IMR-90 (cell line): ENCODE measurements at regions not wholly inside any gene's neighbourhood (a gene's known extent, or its start where the extent isn't known, plus 50 kb on each side); places are given as distances from the start of the nearest gene placed in this dataset.

Experiments used
- ATAC-seq: fragments of 200-7000 bp; cut with Tn5 transposase; 2 replicates; pipeline ENCODE4 v1.9.1; 2020; ENCODE audit warnings: low read depth, mild to moderate bottlenecking, moderate library complexity
- BruUV-seq: library from RNA; stranded (reverse); fragments of 400-500 nt; replicated peaks from 2 replicates; lab custom pipeline; 2021; lab: Mats Ljungman, UMichigan
- CTCF ChIA-PET: fragments of 300-600 bp; formaldehyde crosslinking; extraction: SDS; loops from one replicate; lab custom pipeline; 2021; ENCODE audit warnings: antibody characterized with exemption; lab: Yijun Ruan, JAX
- POLR2A ChIA-PET: fragments of 300-600 bp; sonication (Branson Sonifier 250); formaldehyde crosslinking; loops from one replicate; lab custom pipeline; 2022; ENCODE audit warnings: antibody characterized with exemption; ENCODE audit not compliant: unreplicated experiment; lab: Charles Lee
- DNase-seq: peaks from one replicate; pipeline ENCODE4 v3.0.0; 2013
- H2AFZ ChIP-seq: replicated peaks from 2 replicates; pipeline ENCODE3; 2013; ENCODE audit warnings: low read length, mild to moderate bottlenecking; ENCODE audit not compliant: poor library complexity
- H2AK5ac ChIP-seq: 2 replicates; pipeline ENCODE4 v1.6.1; 2013; ENCODE audit warnings: low read depth, low read length, inconsistent platforms
- H2AK9ac ChIP-seq: replicated peaks from 2 replicates; pipeline ENCODE3; 2013; ENCODE audit warnings: mild to moderate bottlenecking, low read depth, low read length, moderate library complexity; ENCODE audit not compliant: poor library complexity
- H2BK120ac ChIP-seq: 2 replicates; pipeline ENCODE4 v1.6.1; 2013; ENCODE audit warnings: low read depth, low read length, inconsistent platforms
- H2BK15ac ChIP-seq: 3 replicates; pipeline ENCODE4 v1.6.1; 2013; ENCODE audit warnings: low read depth, low read length, inconsistent platforms
- H2BK20ac ChIP-seq: 2 replicates; pipeline ENCODE4 v1.6.1; 2013; ENCODE audit warnings: low read depth, mild to moderate bottlenecking, inconsistent platforms, low read length, moderate library complexity
- H2BK5ac ChIP-seq: 2 replicates; pipeline ENCODE4 v1.6.1; 2013; ENCODE audit warnings: mild to moderate bottlenecking, low read depth, low read length, inconsistent platforms; ENCODE audit not compliant: poor library complexity, severe bottlenecking
- H3K14ac ChIP-seq: replicated peaks from 2 replicates; pipeline ENCODE4 v1.6.1; 2013; ENCODE audit warnings: low read depth, low read length, inconsistent platforms
- H3K18ac ChIP-seq: 2 replicates; pipeline ENCODE4 v1.6.1; 2013; ENCODE audit warnings: low read depth, low read length, control low read depth
- H3K23ac ChIP-seq: 2 replicates; pipeline ENCODE4 v1.6.1; 2013; ENCODE audit warnings: low read depth, low read length, inconsistent platforms
- H3K27ac ChIP-seq: 2 replicates; pipeline ENCODE4 v1.5.1; 2013; ENCODE audit warnings: mild to moderate bottlenecking, control low read depth, low read length; ENCODE audit not compliant: insufficient read depth
- H3K27me3 ChIP-seq: 2 replicates; pipeline ENCODE4 v1.6.1; 2013; ENCODE audit warnings: low read length; ENCODE audit not compliant: control insufficient read depth, insufficient read depth
- H3K36me3 ChIP-seq: 2 replicates; pipeline ENCODE4 v1.6.1; 2013; ENCODE audit warnings: low read length, mixed read lengths; ENCODE audit not compliant: control insufficient read depth, insufficient read depth
- H3K4ac ChIP-seq: 2 replicates; pipeline ENCODE4 v1.6.1; 2013; ENCODE audit warnings: low read depth, low read length, inconsistent platforms
- H3K4me1 ChIP-seq: 2 replicates; pipeline ENCODE4 v1.6.1; 2013; ENCODE audit warnings: low read length, mixed read lengths; ENCODE audit not compliant: control insufficient read depth, insufficient read depth
- H3K4me2 ChIP-seq: 2 replicates; pipeline ENCODE4 v1.6.1; 2013; ENCODE audit warnings: low read depth, mild to moderate bottlenecking, control low read depth, low read length, moderate library complexity
- H3K4me3 ChIP-seq: 2 replicates; pipeline ENCODE4 v1.5.1; 2013; ENCODE audit warnings: low read depth, mild to moderate bottlenecking, control low read depth, low read length, moderate library complexity; ENCODE audit not compliant: insufficient read depth
- H3K56ac ChIP-seq: 2 replicates; pipeline ENCODE4 v1.6.1; 2013; ENCODE audit warnings: low read length, inconsistent platforms; ENCODE audit not compliant: insufficient read depth; ENCODE audit errors: extremely low read depth
- H3K79me1 ChIP-seq, 2 experiments: 2 replicates each; pipeline ENCODE4 v1.6.1; 2013; ENCODE audit warnings: low read length in 2 of 2, inconsistent platforms in 1 of 2, low read depth in 1 of 2
- H3K9ac ChIP-seq: 2 replicates; pipeline ENCODE4 v1.6.1; 2013; ENCODE audit warnings: low read depth, low read length, control low read depth
- H3K9me1 ChIP-seq: 2 replicates; pipeline ENCODE4 v1.6.1; 2013; ENCODE audit warnings: low read length, inconsistent platforms; ENCODE audit not compliant: insufficient read depth
- H3K9me3 ChIP-seq: 2 replicates; pipeline ENCODE4 v1.6.1; 2013; ENCODE audit warnings: low read length; ENCODE audit not compliant: control insufficient read depth, insufficient read depth
- H4K20me1 ChIP-seq: 2 replicates; pipeline ENCODE4 v1.6.1; 2013; ENCODE audit warnings: low read length, inconsistent platforms; ENCODE audit not compliant: insufficient read depth
- H4K5ac ChIP-seq: 2 replicates; pipeline ENCODE4 v1.6.1; 2013; ENCODE audit warnings: mild to moderate bottlenecking, low read depth, low read length, control low read depth
- H4K8ac ChIP-seq, 2 experiments: 2 replicates each; pipeline ENCODE4 v1.6.1; 2013; ENCODE audit warnings: low read depth in 2 of 2, low read length in 2 of 2, control low read depth in 1 of 2, inconsistent platforms in 1 of 2
- H4K91ac ChIP-seq: 2 replicates; pipeline ENCODE4 v1.6.1; 2013; ENCODE audit warnings: low read depth, low read length, inconsistent platforms; ENCODE audit not compliant: insufficient read depth
- BHLHE40 ChIP-seq: fragments of 150-350 bp; IDR thresholded peaks from 2 replicates; pipeline ENCODE4 v1.6.1; 2016; ENCODE audit warnings: mild to moderate bottlenecking, low read depth, low read length
- CEBPB ChIP-seq: IDR thresholded peaks from 2 replicates; pipeline ENCODE4 v1.6.1; 2012; ENCODE audit warnings: low read depth, low read length, improper control_type of control experiment
- CHD1 ChIP-seq: IDR thresholded peaks from 2 replicates; pipeline ENCODE4 v1.6.1; 2012; ENCODE audit warnings: low read depth, low read length, improper control_type of control experiment
- CTCF ChIP-seq: conservative IDR thresholded peaks from 2 replicates; pipeline ENCODE4 v1.5.1; 2012; ENCODE audit warnings: mild to moderate bottlenecking, low read depth, low read length, improper control_type of control experiment
- ELK1 ChIP-seq: fragments of 150-350 bp; IDR thresholded peaks from 2 replicates; pipeline ENCODE4 v1.6.1; 2016; ENCODE audit warnings: low read depth, mild to moderate bottlenecking, low read length, moderate library complexity, borderline replicate concordance
- FOS ChIP-seq: fragments of 150-350 bp; IDR thresholded peaks from 2 replicates; pipeline ENCODE4 v1.6.1; 2016; ENCODE audit warnings: low read depth, low read length
- MAZ ChIP-seq: IDR thresholded peaks from 2 replicates; pipeline ENCODE4 v1.6.1; 2012; ENCODE audit warnings: low read depth, mild to moderate bottlenecking, low read length, improper control_type of control experiment, moderate library complexity, borderline replicate concordance
- MXI1 ChIP-seq: IDR thresholded peaks from 2 replicates; pipeline ENCODE4 v1.6.1; 2012; ENCODE audit warnings: low read depth, mild to moderate bottlenecking, low read length, moderate library complexity, borderline replicate concordance
- NFE2L2 ChIP-seq: fragments of 150-350 bp; IDR thresholded peaks from 2 replicates; pipeline ENCODE4 v1.6.1; 2016; ENCODE audit warnings: low read depth, mild to moderate bottlenecking, low read length
- POLR2A ChIP-seq: IDR thresholded peaks from 2 replicates; pipeline ENCODE4 v1.6.1; 2012; ENCODE audit warnings: mild to moderate bottlenecking, low read depth, low read length
- RAD21 ChIP-seq: IDR thresholded peaks from 2 replicates; pipeline ENCODE4 v1.6.1; 2012; ENCODE audit warnings: low read length, improper control_type of control experiment
- RCOR1 ChIP-seq: IDR thresholded peaks from 2 replicates; pipeline ENCODE4 v1.6.1; 2012; ENCODE audit warnings: mild to moderate bottlenecking, low read length, improper control_type of control experiment; ENCODE audit not compliant: insufficient replicate concordance
- RFX5 ChIP-seq: IDR thresholded peaks from 2 replicates; pipeline ENCODE4 v1.8.0; 2012; ENCODE audit warnings: low read depth, mild to moderate bottlenecking, low read length, moderate library complexity
- SMC3 ChIP-seq: fragments of 150-350 bp; IDR thresholded peaks from 2 replicates; pipeline ENCODE4 v1.6.1; 2016; ENCODE audit warnings: low read depth, mild to moderate bottlenecking, antibody characterized with exemption, low read length, moderate library complexity
- WGBS, 2 experiments: methylation state at CpG; one replicate each; pipeline versions ENCODE4 v1.1.5 to v1.1.7; 2013; ENCODE audit warnings: missing lambda C conversion rate in 2 of 2; ENCODE audit not compliant: insufficient read length in 1 of 2; ENCODE audit errors: extremely low coverage in 2 of 2; 5-methylcytosine and 5-hydroxymethylcytosine counted together
- dilution Hi-C: fragments of 300-500 bp; cut with HindIII; formaldehyde crosslinking; loops from one replicate; pipeline ENCODE4 v1.14.3; 2018; ENCODE audit warnings: low sequenced_read_pairs; ENCODE audit not compliant: unreplicated experiment
- in situ Hi-C: fragments of 300-500 bp; cut with MboI; formaldehyde crosslinking; loops from 3 replicates; pipeline ENCODE4 v1.14.3; 2019; ENCODE audit warnings: low sequenced_read_pairs, inconsistent platforms, mixed read lengths
- intact Hi-C: fragments of 100-400 bp; cut with micrococcal nuclease; formaldehyde crosslinking; loops from 2 replicates; pipeline ENCODE4 v1.10.0; 2022
- TF ChIP-seq, protein P1 (sequence below): fragments of 150-350 bp; IDR thresholded peaks from 2 replicates; pipeline ENCODE4 v1.6.1; 2017; ENCODE audit warnings: mild to moderate bottlenecking, antibody characterized with exemption, low read length, low read depth

- no peaks in the 10 kb centered on the region for H3K27me3 ChIP-seq
- no peak overlapping the region for H3K4me2 ChIP-seq
- no peaks in the 10 kb centered on the region for H3K9me1 ChIP-seq
- H4K91ac ChIP-seq: no peak overlapping the region
- no peak overlapping the region for H3K18ac ChIP-seq
- no peak overlapping the region for H4K8ac ChIP-seq
- H2BK5ac ChIP-seq: no peak overlapping the region
- CTCF ChIA-PET: no interaction called here
- no peaks in the 10 kb centered on the region for H3K36me3 ChIP-seq
- DNase-seq (peak; percentile 12), ATAC-seq (no peak)
- WGBS, 2 experiments: no CpG with 5 or more reads among the region's 3 CpGs
- dilution Hi-C loops (no loop called here), in situ Hi-C loops (no loop called here), intact Hi-C loops (no loop called here)
- H2BK15ac ChIP-seq: no peak overlapping the region
- no peak overlapping the region for H3K27ac ChIP-seq
- H3K4ac ChIP-seq: no peak overlapping the region
- no peak overlapping the region for H3K14ac ChIP-seq
- no peak overlapping the region for H3K4me3 ChIP-seq
- no peak overlapping the region for H3K56ac ChIP-seq
- no peaks in the 10 kb centered on the region for H3K79me1 ChIP-seq
- H3K4me1 ChIP-seq: no peaks in the 10 kb centered on the region
- H2AK9ac ChIP-seq: no peak overlapping the region
- H2BK120ac ChIP-seq: no peak overlapping the region
- no peak overlapping the region for H2AFZ ChIP-seq
- no peaks in the 10 kb centered on the region for H3K9me3 ChIP-seq
- TF ChIP-seq, protein P1, sequence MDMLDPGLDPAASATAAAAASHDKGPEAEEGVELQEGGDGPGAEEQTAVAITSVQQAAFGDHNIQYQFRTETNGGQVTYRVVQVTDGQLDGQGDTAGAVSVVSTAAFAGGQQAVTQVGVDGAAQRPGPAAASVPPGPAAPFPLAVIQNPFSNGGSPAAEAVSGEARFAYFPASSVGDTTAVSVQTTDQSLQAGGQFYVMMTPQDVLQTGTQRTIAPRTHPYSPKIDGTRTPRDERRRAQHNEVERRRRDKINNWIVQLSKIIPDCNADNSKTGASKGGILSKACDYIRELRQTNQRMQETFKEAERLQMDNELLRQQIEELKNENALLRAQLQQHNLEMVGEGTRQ: no peak
- TF ChIP-seq RFX5: no peak
- TF ChIP-seq POLR2A: no peak
- no peak for TF ChIP-seq RAD21
- no peak for TF ChIP-seq MAZ
- TF ChIP-seq CTCF: no peak
- TF ChIP-seq CEBPB: no peak
- TF ChIP-seq BHLHE40: no peak
- TF ChIP-seq MXI1: no peak
- no peak for TF ChIP-seq CHD1
- no peak for TF ChIP-seq FOS
- no peak for TF ChIP-seq ELK1
- TF ChIP-seq RCOR1: no peak
- no peak for TF ChIP-seq SMC3
- TF ChIP-seq NFE2L2: no peak
- no peak overlapping the region for H4K5ac ChIP-seq
- POLR2A ChIA-PET: no interaction called here
- no TSS peak for BruUV-seq
- H3K23ac ChIP-seq: no peak overlapping the region
- no peak overlapping the region for H2BK20ac ChIP-seq
- no peak overlapping the region for H3K9ac ChIP-seq
- no peak overlapping the region for H2AK5ac ChIP-seq
- H4K20me1 ChIP-seq: no peaks in the 10 kb centered on the region
Observed at GRCh38 chr16:59478838-59479237, 744.7 kb upstream of the GOT2 start.
